HCT116 (cell line): ENCODE measurements at regions not wholly inside any gene's neighbourhood (a gene's known extent, or its start where the extent isn't known, plus 50 kb on each side); places are given as distances from the start of the nearest gene placed in this dataset.

ENCODE experiments used
- ATAC-seq: fragments of 200-7000 bp; cut with Tn5 transposase; 2 replicates; pipeline ENCODE4 v1.9.1; 2020; ENCODE audit warnings: mild to moderate bottlenecking, moderate library complexity
- BruUV-seq: library from RNA; stranded (reverse); fragments of 400-500 nt; replicated peaks from 2 replicates; lab custom pipeline; 2021; lab: Mats Ljungman, UMichigan
- CTCF ChIA-PET: fragments of 300-600 bp; sonication (Branson Sonifier 250); formaldehyde crosslinking; loops from one replicate; lab custom pipeline; 2021; ENCODE audit warnings: antibody characterized with exemption; lab: Charles Lee
- POLR2A ChIA-PET: fragments of 300-600, 350-600 bp; sonication (Branson Sonifier 250); formaldehyde crosslinking; loops from one replicate; lab custom pipeline; 2021; ENCODE audit warnings: antibody characterized with exemption; lab: Charles Lee
- RAD21 ChIA-PET, 2 experiments: fragments of 300-600 bp; sonication (Branson Sonifier 250); formaldehyde crosslinking; loops; one replicate each; lab custom pipeline; 2023; ENCODE audit warnings: low total read pairs in 2 of 2; ENCODE audit not compliant: uncharacterized antibody in 2 of 2, unreplicated experiment in 2 of 2, low non-redundant PET in 1 of 2; lab: Charles Lee
- DNase-seq: peaks from one replicate; pipeline ENCODE4 v3.0.0-alpha.2; 2010; ENCODE audit warnings: low read depth, low spot score
- H2AFZ ChIP-seq: fragments of 200-600 bp; shearing (Covaris generic), sonication (generic); 2 replicates; pipeline ENCODE4 v1.6.1; 2017; ENCODE audit warnings: low read depth, mixed run types, mixed read lengths, antibody characterized with exemption, low read length; ENCODE audit not compliant: poor library complexity, severe bottlenecking
- H3K27ac ChIP-seq: 2 replicates; pipeline ENCODE4 v1.5.1; 2012; ENCODE audit warnings: low read depth, low read length
- H3K27me3 ChIP-seq: fragments of 200-600 bp; sonication (generic); 2 replicates; pipeline ENCODE4 v1.6.1; 2016; ENCODE audit warnings: mixed run types, low read length, mixed read lengths; ENCODE audit not compliant: insufficient read depth
- H3K36me3 ChIP-seq, 2 experiments: fragments of 200-500 bp in 1 of 2; fragments of 200-600 bp in 1 of 2; sonication (Bioruptor generic) in 1 of 2; sonication (generic) in 1 of 2; 2 replicates each; pipeline versions ENCODE4 v1.5.1 to v1.6.1; 2014 to 2016; ENCODE audit warnings: low read length in 2 of 2, inconsistent platforms in 1 of 2, mixed read lengths in 1 of 2, mixed run types in 1 of 2; ENCODE audit not compliant: insufficient read depth in 2 of 2, control insufficient read depth in 1 of 2
- H3K4me1 ChIP-seq, 2 experiments: fragments of 200-600 bp in 1 of 2; sonication (generic) in 1 of 2; 2 replicates each; pipeline versions ENCODE4 v1.5.1 to v1.6.1; 2012 to 2017; ENCODE audit warnings: low read length in 2 of 2, inconsistent platforms in 1 of 2, mild to moderate bottlenecking in 1 of 2, mixed read lengths in 1 of 2, mixed run types in 1 of 2, moderate library complexity in 1 of 2; ENCODE audit not compliant: insufficient read depth in 2 of 2, control insufficient read depth in 1 of 2
- H3K4me2 ChIP-seq: fragments of 200-600 bp; sonication (generic); 2 replicates; pipeline ENCODE4 v1.6.1; 2017; ENCODE audit warnings: mixed run types, low read length, mixed read lengths
- H3K4me3 ChIP-seq, 2 experiments: fragments of 200-600 bp in 1 of 2; sonication (generic) in 1 of 2; replicated peaks in 1 of 2; 2 replicates each; pipeline ENCODE4 v1.5.1; 2011 to 2016; ENCODE audit warnings: low read length in 2 of 2, control low read depth in 1 of 2, low read depth in 1 of 2, mild to moderate bottlenecking in 1 of 2, mixed read lengths in 1 of 2, mixed run types in 1 of 2
- H3K79me2 ChIP-seq: fragments of 200-600 bp; sonication (generic); 2 replicates; pipeline ENCODE4 v1.6.1; 2017; ENCODE audit warnings: mild to moderate bottlenecking, mixed run types, low read length, moderate library complexity, mixed read lengths; ENCODE audit not compliant: insufficient read depth
- H3K9ac ChIP-seq: fragments of 200-600 bp; sonication (generic); 2 replicates; pipeline ENCODE4 v1.6.1; 2016; ENCODE audit warnings: low read length, mixed read lengths
- H3K9me2 ChIP-seq: fragments of 200-600 bp; sonication (generic), shearing (Covaris generic); 2 replicates; pipeline ENCODE4 v1.6.1; 2017; ENCODE audit warnings: mixed run types, mild to moderate bottlenecking, moderate library complexity; ENCODE audit not compliant: insufficient read depth
- H3K9me3 ChIP-seq, 2 experiments: fragments of 200-500 bp in 1 of 2; fragments of 200-600 bp in 1 of 2; sonication (Bioruptor generic) in 1 of 2; sonication (generic) in 1 of 2; 2 replicates each; pipeline ENCODE4 v1.6.1; 2014 to 2017; ENCODE audit warnings: low read length in 2 of 2, mixed read lengths in 2 of 2, inconsistent platforms in 1 of 2, low read depth in 1 of 2, mild to moderate bottlenecking in 1 of 2, mixed run types in 1 of 2, moderate library complexity in 1 of 2; ENCODE audit not compliant: control insufficient read depth in 1 of 2, insufficient read depth in 1 of 2
- H4K20me1 ChIP-seq: fragments of 200-600 bp; sonication (generic), shearing (Covaris generic); 2 replicates; pipeline ENCODE4 v1.6.1; 2017; ENCODE audit warnings: mixed run types, mild to moderate bottlenecking, moderate library complexity; ENCODE audit not compliant: insufficient read depth
- CEBPB ChIP-seq: IDR thresholded peaks from 2 replicates; pipeline ENCODE4 v1.6.1; 2012; ENCODE audit warnings: low read depth
- EZH2phosphoT487 ChIP-seq: fragments of 200-600 bp; IDR thresholded peaks from 2 replicates; pipeline ENCODE4 v1.6.1; 2018; ENCODE audit warnings: antibody characterized with exemption, borderline replicate concordance
- FOSL1 ChIP-seq: IDR thresholded peaks from 2 replicates; pipeline ENCODE4 v1.6.1; 2012; ENCODE audit warnings: low read depth
- JUND ChIP-seq: IDR thresholded peaks from 2 replicates; pipeline ENCODE4 v1.6.1; 2012
- MAX ChIP-seq: IDR thresholded peaks from 2 replicates; pipeline ENCODE4 v1.6.1; 2012
- POLR2A ChIP-seq: IDR thresholded peaks from 2 replicates; pipeline ENCODE4 v1.7.0; 2011; ENCODE audit warnings: borderline replicate concordance; ENCODE audit not compliant: insufficient read depth, insufficient read length; ENCODE audit errors: extremely low read depth
- POLR2AphosphoS5 ChIP-seq: IDR thresholded peaks from 2 replicates; pipeline ENCODE4 v1.6.1; 2011; ENCODE audit warnings: mild to moderate bottlenecking, low read depth, low read length, moderate library complexity
- SIN3A ChIP-seq: IDR thresholded peaks from 2 replicates; pipeline ENCODE4 v1.6.1; 2012; ENCODE audit warnings: low read depth
- SP1 ChIP-seq: IDR thresholded peaks from 2 replicates; pipeline ENCODE4 v1.6.1; 2012; ENCODE audit warnings: low read depth
- SRF ChIP-seq: IDR thresholded peaks from 2 replicates; pipeline ENCODE4 v1.6.1; 2012; ENCODE audit warnings: low read depth
- TCF7L2 ChIP-seq: IDR thresholded peaks from 2 replicates; pipeline ENCODE4 v1.7.0; 2011; ENCODE audit warnings: borderline replicate concordance, inconsistent platforms; ENCODE audit not compliant: insufficient read depth, insufficient read length; ENCODE audit errors: extremely low read depth
- YY1 ChIP-seq: IDR thresholded peaks from 2 replicates; pipeline ENCODE4 v1.6.1; 2011; ENCODE audit warnings: low read length, low read depth, moderate library complexity, mild to moderate bottlenecking; ENCODE audit not compliant: insufficient replicate concordance; ENCODE audit errors: extremely low read depth
- ZFX ChIP-seq: fragments of 450-650 bp; IDR thresholded peaks from 2 replicates; pipeline ENCODE4 v1.6.1; 2017
- ZNF274 ChIP-seq: fragments of 200-500 bp; sonication (Bioruptor generic); IDR thresholded peaks from 2 replicates; pipeline ENCODE4 v1.6.1; 2014; ENCODE audit warnings: mild to moderate bottlenecking, low read depth, low read length, inconsistent platforms
- intact Hi-C: fragments of 100-400 bp; cut with micrococcal nuclease; formaldehyde crosslinking; loops from 2 replicates; pipeline ENCODE4 v1.10.0; 2022
- TF ChIP-seq, protein P1 (sequence below): IDR thresholded peaks from 2 replicates; pipeline ENCODE4 v1.6.1; 2012
- TF ChIP-seq, protein P2 (sequence below): IDR thresholded peaks from 2 replicates; pipeline ENCODE4 v1.6.1; 2012; ENCODE audit warnings: low read depth

- no peaks in the 10 kb centered on the region for H3K9me3 ChIP-seq
- DNase-seq = no peak
- no peak overlapping the region for H3K4me2 ChIP-seq
- ChIA-PET POLR2A (no interaction called here), CTCF (interaction anchor here (1.0 kb wide), 1 partner anchor 27 kb away, joined by 4 read pairs; no protein-coding TSS in a partner anchor), RAD21 (no interaction called here)
- no peaks in the 10 kb centered on the region for H3K36me3 ChIP-seq
- H3K4me1 ChIP-seq = no peaks in the 10 kb centered on the region
- no peak for ATAC-seq
- BruUV-seq = no TSS peak
- no peak overlapping the region for H3K27ac ChIP-seq
- H3K79me2 ChIP-seq = no peaks in the 10 kb centered on the region
- H3K27me3 ChIP-seq = peaks cover 52% of the 10 kb centered on the region
- no peak overlapping the region for H3K4me3 ChIP-seq
- no peaks in the 10 kb centered on the region for H3K9me2 ChIP-seq
- no peak overlapping the region for H3K9ac ChIP-seq
- H2AFZ ChIP-seq = no peak overlapping the region
- TF ChIP-seq EZH2phosphoT487 (no peak), TCF7L2 (no peak), POLR2A (no peak)
- TF ChIP-seq, protein P1, sequence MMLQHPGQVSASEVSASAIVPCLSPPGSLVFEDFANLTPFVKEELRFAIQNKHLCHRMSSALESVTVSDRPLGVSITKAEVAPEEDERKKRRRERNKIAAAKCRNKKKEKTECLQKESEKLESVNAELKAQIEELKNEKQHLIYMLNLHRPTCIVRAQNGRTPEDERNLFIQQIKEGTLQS = no peak
- no peaks in the 10 kb centered on the region for H4K20me1 ChIP-seq
- intact Hi-C loops = no loop called here
Observed at GRCh38 chr9:33651125-33651524, 127.1 kb downstream of the ANKRD18B start.

DNA sequence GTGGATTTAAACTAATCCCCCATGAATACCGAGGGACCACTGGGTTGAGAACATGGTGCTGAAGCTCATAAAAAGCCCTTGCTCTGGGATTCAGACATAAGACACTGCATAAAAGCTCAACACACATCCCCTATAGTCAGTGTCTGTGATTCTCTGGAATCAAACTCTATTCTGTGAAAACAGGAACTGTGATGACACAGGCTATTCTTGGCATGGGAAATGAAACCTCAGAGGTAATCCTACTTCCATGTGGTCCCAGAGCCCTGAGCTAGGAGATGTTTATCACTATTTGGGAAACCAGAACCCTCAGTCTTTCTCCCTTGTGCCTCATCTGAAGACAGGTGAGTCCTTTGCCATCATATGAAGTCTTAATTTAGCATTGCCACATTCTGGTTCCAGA is 135.4 kb upstream of the PRSS3 start:
- DNase-seq (no peak), ATAC-seq (no peak)
- Histone ChIP-seq H3K4me1 (no peaks in the 10 kb centered on the region), H3K9me3 (no peaks in the 10 kb centered on the region), H3K79me2 (no peaks in the 10 kb centered on the region), H3K9ac (no peak overlapping the region), H3K4me2 (no peak overlapping the region), H3K9me2 (no peaks in the 10 kb centered on the region), H3K27me3 (peaks cover 6% of the 10 kb centered on the region), H3K4me3 (no peak overlapping the region), H2AFZ (no peak overlapping the region), H3K36me3 (no peaks in the 10 kb centered on the region), H4K20me1 (no peaks in the 10 kb centered on the region), H3K27ac (no peak overlapping the region)
- POLR2A ChIA-PET = no interaction called here
- BruUV-seq = no TSS peak
- RAD21 ChIA-PET = no interaction called here
- CTCF ChIA-PET = no interaction called here
- intact Hi-C loops = no loop called here
- TF ChIP-seq SIN3A (no peak), CEBPB (no peak), YY1 (no peak), ZFX (no peak), FOSL1 (no peak), MAX (no peak), SRF (no peak), ZNF274 (no peak), SP1 (no peak), POLR2A (no peak), POLR2AphosphoS5 (no peak), JUND (no peak)
- TF ChIP-seq, protein P1 = no peak
- TF ChIP-seq, protein P2, sequence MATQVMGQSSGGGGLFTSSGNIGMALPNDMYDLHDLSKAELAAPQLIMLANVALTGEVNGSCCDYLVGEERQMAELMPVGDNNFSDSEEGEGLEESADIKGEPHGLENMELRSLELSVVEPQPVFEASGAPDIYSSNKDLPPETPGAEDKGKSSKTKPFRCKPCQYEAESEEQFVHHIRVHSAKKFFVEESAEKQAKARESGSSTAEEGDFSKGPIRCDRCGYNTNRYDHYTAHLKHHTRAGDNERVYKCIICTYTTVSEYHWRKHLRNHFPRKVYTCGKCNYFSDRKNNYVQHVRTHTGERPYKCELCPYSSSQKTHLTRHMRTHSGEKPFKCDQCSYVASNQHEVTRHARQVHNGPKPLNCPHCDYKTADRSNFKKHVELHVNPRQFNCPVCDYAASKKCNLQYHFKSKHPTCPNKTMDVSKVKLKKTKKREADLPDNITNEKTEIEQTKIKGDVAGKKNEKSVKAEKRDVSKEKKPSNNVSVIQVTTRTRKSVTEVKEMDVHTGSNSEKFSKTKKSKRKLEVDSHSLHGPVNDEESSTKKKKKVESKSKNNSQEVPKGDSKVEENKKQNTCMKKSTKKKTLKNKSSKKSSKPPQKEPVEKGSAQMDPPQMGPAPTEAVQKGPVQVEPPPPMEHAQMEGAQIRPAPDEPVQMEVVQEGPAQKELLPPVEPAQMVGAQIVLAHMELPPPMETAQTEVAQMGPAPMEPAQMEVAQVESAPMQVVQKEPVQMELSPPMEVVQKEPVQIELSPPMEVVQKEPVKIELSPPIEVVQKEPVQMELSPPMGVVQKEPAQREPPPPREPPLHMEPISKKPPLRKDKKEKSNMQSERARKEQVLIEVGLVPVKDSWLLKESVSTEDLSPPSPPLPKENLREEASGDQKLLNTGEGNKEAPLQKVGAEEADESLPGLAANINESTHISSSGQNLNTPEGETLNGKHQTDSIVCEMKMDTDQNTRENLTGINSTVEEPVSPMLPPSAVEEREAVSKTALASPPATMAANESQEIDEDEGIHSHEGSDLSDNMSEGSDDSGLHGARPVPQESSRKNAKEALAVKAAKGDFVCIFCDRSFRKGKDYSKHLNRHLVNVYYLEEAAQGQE = no peak
